HEK293 (cell line): ENCODE measurements at regions not wholly inside any gene's neighbourhood (a gene's known extent, or its start where the extent isn't known, plus 50 kb on each side); places are given as distances from the start of the nearest gene placed in this dataset.

Experiments
- CTCF ChIP-seq: fragments of 450-650 bp; formaldehyde crosslinking; IDR thresholded peaks from 2 replicates; pipeline ENCODE4 v1.5.1; 2016; ENCODE audit warnings: missing biosample characterization, missing genetic modification characterization
- ZBTB10 ChIP-seq: fragments of 450-650 bp; formaldehyde crosslinking; IDR thresholded peaks from 2 replicates; pipeline ENCODE4 v1.5.1; 2016; ENCODE audit warnings: missing biosample characterization, missing genetic modification characterization
- ZNF24 ChIP-seq: fragments of 450-650 bp; formaldehyde crosslinking; IDR thresholded peaks from 2 replicates; pipeline ENCODE4 v1.5.1; 2016; ENCODE audit warnings: missing biosample characterization, missing genetic modification characterization
- ZNF670 ChIP-seq: fragments of 450-650 bp; formaldehyde crosslinking; IDR thresholded peaks from 2 replicates; pipeline ENCODE4 v1.5.1; 2016; ENCODE audit warnings: missing biosample characterization, missing genetic modification characterization, low read depth
- ZNF768 ChIP-seq: fragments of 450-650 bp; formaldehyde crosslinking; IDR thresholded peaks from 2 replicates; pipeline ENCODE4 v1.5.1; 2018; ENCODE audit warnings: missing biosample characterization, mild to moderate bottlenecking, missing genetic modification characterization
- TF ChIP-seq, protein P1 (sequence below): fragments of 450-650 bp; formaldehyde crosslinking; IDR thresholded peaks from 2 replicates; pipeline ENCODE4 v1.5.1; 2016; ENCODE audit warnings: missing biosample characterization, missing genetic modification characterization
- TF ChIP-seq, protein P2 (sequence below): fragments of 450-650 bp; formaldehyde crosslinking; optimal IDR thresholded peaks from 2 replicates; pipeline ENCODE3; 2016; ENCODE audit warnings: missing biosample characterization, mild to moderate bottlenecking, missing genetic modification characterization

DNA sequence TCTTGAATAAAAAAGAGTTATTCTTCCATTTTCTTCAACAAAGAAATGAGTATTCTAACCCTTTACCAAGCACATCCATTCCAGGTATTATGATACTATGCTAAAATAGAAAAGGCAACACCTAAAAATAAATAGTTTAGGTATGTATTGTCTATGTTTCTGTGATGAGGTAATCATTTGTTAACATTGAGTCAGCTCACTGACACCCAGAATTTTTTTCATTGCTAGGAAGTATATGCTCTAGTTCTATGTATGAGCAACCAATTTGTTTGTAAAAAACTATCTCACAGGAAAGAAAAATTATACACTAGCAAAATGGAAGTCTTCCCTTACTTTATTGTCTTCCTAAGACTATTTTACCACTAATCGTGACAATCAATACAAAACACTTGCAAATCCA, 615.6 kb upstream of the GRIN3A start:
- TF ChIP-seq, protein P1, sequence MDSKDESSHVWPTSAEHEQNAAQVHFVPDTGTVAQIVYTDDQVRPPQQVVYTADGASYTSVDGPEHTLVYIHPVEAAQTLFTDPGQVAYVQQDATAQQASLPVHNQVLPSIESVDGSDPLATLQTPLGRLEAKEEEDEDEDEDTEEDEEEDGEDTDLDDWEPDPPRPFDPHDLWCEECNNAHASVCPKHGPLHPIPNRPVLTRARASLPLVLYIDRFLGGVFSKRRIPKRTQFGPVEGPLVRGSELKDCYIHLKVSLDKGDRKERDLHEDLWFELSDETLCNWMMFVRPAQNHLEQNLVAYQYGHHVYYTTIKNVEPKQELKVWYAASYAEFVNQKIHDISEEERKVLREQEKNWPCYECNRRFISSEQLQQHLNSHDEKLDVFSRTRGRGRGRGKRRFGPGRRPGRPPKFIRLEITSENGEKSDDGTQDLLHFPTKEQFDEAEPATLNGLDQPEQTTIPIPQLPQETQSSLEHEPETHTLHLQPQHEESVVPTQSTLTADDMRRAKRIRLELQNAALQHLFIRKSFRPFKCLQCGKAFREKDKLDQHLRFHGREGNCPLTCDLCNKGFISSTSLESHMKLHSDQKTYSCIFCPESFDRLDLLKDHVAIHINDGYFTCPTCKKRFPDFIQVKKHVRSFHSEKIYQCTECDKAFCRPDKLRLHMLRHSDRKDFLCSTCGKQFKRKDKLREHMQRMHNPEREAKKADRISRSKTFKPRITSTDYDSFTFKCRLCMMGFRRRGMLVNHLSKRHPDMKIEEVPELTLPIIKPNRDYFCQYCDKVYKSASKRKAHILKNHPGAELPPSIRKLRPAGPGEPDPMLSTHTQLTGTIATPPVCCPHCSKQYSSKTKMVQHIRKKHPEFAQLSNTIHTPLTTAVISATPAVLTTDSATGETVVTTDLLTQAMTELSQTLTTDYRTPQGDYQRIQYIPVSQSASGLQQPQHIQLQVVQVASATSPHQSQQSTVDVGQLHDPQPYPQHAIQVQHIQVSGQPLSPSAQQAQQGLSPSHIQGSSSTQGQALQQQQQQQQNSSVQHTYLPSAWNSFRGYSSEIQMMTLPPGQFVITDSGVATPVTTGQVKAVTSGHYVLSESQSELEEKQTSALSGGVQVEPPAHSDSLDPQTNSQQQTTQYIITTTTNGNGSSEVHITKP (tag by site-specific recombination): no peak
- TF ChIP-seq ZNF24 (tag by site-specific recombination): no peak
- TF ChIP-seq CTCF (tag by site-specific recombination): no peak
- no peak for TF ChIP-seq ZBTB10 (tag by site-specific recombination)
- TF ChIP-seq, protein P2, sequence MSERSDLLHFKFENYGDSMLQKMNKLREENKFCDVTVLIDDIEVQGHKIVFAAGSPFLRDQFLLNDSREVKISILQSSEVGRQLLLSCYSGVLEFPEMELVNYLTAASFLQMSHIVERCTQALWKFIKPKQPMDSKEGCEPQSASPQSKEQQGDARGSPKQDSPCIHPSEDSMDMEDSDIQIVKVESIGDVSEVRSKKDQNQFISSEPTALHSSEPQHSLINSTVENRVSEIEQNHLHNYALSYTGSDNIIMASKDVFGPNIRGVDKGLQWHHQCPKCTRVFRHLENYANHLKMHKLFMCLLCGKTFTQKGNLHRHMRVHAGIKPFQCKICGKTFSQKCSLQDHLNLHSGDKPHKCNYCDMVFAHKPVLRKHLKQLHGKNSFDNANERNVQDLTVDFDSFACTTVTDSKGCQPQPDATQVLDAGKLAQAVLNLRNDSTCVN (tag by site-specific recombination): no peak
- TF ChIP-seq ZNF768 (tag by site-specific recombination): no peak
- no peak for TF ChIP-seq ZNF670 (tag by site-specific recombination)
